Mucosa of stomach (tissue), 1 donor: ENCODE measurements at regions not wholly inside any gene's neighbourhood (a gene's known extent, or its start where the extent isn't known, plus 50 kb on each side); places are given as distances from the start of the nearest gene placed in this dataset.
"Not testable (repeated sequence)": the region's sequence is repeated elsewhere in the genome, so short reads cannot be mapped to it uniquely, and the experiment has no call there.

Experiments used
- H3K27me3 ChIP-seq: one replicate; pipeline ENCODE4 v1.7.0; 2013; ENCODE audit warnings: mild to moderate bottlenecking, low read length; ENCODE audit not compliant: control insufficient read depth, insufficient read depth
- H3K36me3 ChIP-seq: one replicate; pipeline ENCODE4 v1.7.0; 2013; ENCODE audit warnings: low read length; ENCODE audit not compliant: control insufficient read depth, insufficient read depth
- H3K4me1 ChIP-seq: one replicate; pipeline ENCODE4 v1.7.0; 2013; ENCODE audit warnings: mild to moderate bottlenecking, low read length; ENCODE audit not compliant: control insufficient read depth, insufficient read depth
- H3K4me3 ChIP-seq: one replicate; pipeline ENCODE4 v1.7.0; 2013; ENCODE audit warnings: low read length
- H3K9ac ChIP-seq: one replicate; pipeline ENCODE4 v1.7.0; 2013; ENCODE audit warnings: mild to moderate bottlenecking, low read length, moderate library complexity
- H3K9me3 ChIP-seq: one replicate; pipeline ENCODE4 v1.7.0; 2013; ENCODE audit warnings: mild to moderate bottlenecking, low read length, moderate library complexity; ENCODE audit not compliant: control insufficient read depth
- donor health status: Pancreatic carcinoma.

- no peaks in the 10 kb centered on the region for H3K36me3 ChIP-seq
- no peaks in the 10 kb centered on the region for H3K9me3 ChIP-seq
- H3K4me3 ChIP-seq: no peak overlapping the region
- no peak overlapping the region for H3K9ac ChIP-seq
- no peaks in the 10 kb centered on the region for H3K27me3 ChIP-seq
- peaks cover 5% of the 10 kb centered on the region for H3K4me1 ChIP-seq
Measured at GRCh38 chr7:116408166-116408565, 91.4 kb upstream of the CAV2 start.

DNA sequence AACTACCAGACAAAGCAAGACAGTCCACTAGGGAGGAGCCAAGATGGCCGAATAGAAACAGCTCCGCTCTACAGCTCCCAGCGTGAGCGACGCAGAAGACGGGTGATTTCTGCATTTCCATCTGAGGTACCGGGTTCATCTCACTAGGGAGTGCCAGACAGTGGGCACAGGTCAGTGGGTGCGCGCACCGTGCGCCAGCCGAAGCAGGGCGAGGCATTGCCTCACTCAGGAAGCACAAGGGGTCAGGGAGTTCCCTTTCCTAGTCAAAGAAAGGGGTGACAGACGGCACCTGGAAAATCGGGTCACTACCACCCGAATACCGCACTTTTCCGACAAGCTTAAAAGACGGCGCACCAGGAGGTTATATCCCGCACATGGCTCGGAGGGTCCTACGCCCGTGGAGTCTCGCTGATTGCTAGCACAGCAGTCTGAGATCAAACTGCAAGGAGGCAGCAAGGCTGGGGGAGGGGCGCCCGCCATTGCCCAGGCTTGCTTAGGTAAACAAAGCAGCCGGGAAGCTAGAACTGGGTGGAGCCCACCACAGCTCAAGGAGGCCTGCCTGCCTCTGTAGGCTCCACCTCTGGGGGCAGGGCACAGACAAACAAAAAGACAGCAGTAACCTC lies 90.6 kb upstream of the CAV2 start:
- H3K36me3 ChIP-seq, H3K9me3 ChIP-seq, H3K4me1 ChIP-seq, H3K9ac ChIP-seq, H3K4me3 ChIP-seq, H3K27me3 ChIP-seq: not testable (repeated sequence)

- H3K9ac ChIP-seq, H3K27me3 ChIP-seq, H3K9me3 ChIP-seq, H3K4me3 ChIP-seq, H3K36me3 ChIP-seq, H3K4me1 ChIP-seq: not testable (repeated sequence)
Measured at GRCh38 chr7:116410694-116411093, 88.8 kb upstream of the CAV2 start.

GRCh38 chr7:116417593-116418345 lies 81.8 kb upstream of the CAV2 start:
- H3K36me3 ChIP-seq: no peaks in the 10 kb centered on the region
- no peaks in the 10 kb centered on the region for H3K27me3 ChIP-seq
- no peaks in the 10 kb centered on the region for H3K9me3 ChIP-seq
- no peaks in the 10 kb centered on the region for H3K4me1 ChIP-seq
- no peak overlapping the region for H3K9ac ChIP-seq
- H3K4me3 ChIP-seq: no peak overlapping the region

GRCh38 chr7:116418524-116418923 lies 81.0 kb upstream of the CAV2 start:
- no peaks in the 10 kb centered on the region for H3K9me3 ChIP-seq
- no peak overlapping the region for H3K9ac ChIP-seq
- no peak overlapping the region for H3K4me3 ChIP-seq
- H3K36me3 ChIP-seq: no peaks in the 10 kb centered on the region
- H3K4me1 ChIP-seq: no peaks in the 10 kb centered on the region
- H3K27me3 ChIP-seq: no peaks in the 10 kb centered on the region

DNA sequence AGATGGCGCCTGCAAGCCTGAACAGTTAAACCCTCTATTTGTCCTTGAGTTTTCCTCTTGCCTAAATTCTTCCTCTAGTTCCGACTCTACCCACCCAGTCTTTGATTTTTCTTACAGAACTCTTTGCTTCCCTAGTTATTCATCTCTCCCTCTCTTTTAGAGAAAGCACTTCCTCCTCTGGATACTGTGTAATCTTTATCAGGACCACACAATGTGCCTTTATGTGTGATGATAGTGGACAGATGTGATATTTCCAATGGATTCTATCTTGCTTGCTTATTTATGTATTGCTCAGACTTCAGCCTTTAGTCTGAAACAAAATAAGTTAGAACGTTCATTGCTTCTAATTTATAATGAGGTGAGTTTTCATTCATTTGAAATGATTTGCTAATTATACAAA lies 79.5 kb upstream of the CAV2 start:
- H3K36me3 ChIP-seq: no peaks in the 10 kb centered on the region
- no peak overlapping the region for H3K9ac ChIP-seq
- H3K9me3 ChIP-seq: no peaks in the 10 kb centered on the region
- H3K27me3 ChIP-seq: no peaks in the 10 kb centered on the region
- H3K4me1 ChIP-seq: no peaks in the 10 kb centered on the region
- no peak overlapping the region for H3K4me3 ChIP-seq

DNA sequence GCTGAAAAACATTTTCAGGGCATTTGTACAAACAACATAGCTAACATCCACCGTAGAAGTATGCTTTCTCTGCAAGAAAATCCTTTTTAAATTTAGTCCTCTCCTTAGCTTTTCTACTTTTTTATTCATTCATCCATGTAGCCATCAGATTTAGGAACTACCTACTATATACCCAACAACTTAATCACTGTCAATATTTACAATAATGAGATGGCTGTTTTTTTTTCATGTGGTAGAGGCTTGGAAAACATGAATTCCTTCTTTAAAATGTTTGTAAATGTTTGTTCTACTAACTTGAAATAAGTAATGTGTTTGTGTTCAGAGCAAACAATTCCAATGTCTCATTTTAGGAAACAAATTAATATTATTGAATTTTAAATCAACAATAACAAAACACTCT lies 78.2 kb upstream of the CAV2 start:
- no peak overlapping the region for H3K9ac ChIP-seq
- no peaks in the 10 kb centered on the region for H3K36me3 ChIP-seq
- H3K4me3 ChIP-seq: no peak overlapping the region
- no peaks in the 10 kb centered on the region for H3K9me3 ChIP-seq
- H3K4me1 ChIP-seq: no peaks in the 10 kb centered on the region
- H3K27me3 ChIP-seq: no peaks in the 10 kb centered on the region

- H3K4me1 ChIP-seq: no peaks in the 10 kb centered on the region
- H3K9me3 ChIP-seq: no peaks in the 10 kb centered on the region
- H3K9ac ChIP-seq: no peak overlapping the region
- H3K36me3 ChIP-seq: no peaks in the 10 kb centered on the region
- H3K27me3 ChIP-seq: no peaks in the 10 kb centered on the region
- no peak overlapping the region for H3K4me3 ChIP-seq
Measured at GRCh38 chr7:116422683-116423082, 76.9 kb upstream of the CAV2 start.

DNA sequence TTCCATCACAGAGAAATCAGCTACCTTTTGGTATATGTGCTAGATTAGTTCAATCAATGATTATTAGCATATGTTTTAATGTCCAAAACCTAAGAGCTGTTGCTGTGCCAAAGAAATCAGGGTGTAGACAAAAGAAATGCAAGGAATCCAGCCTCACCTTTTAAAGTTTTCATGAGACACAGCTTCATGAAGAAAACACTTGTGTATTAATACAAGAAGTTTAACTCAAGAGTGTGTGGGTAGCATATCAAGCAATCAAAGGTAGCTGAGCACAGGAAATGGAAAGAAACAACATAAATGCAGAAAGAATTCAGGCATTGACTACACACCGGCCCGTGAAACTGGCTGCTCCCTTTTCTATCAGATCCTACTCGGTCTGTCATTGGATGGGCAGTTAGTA lies 76.0 kb upstream of the CAV2 start:
- no peak overlapping the region for H3K4me3 ChIP-seq
- H3K4me1 ChIP-seq: no peaks in the 10 kb centered on the region
- H3K9ac ChIP-seq: no peak overlapping the region
- no peaks in the 10 kb centered on the region for H3K27me3 ChIP-seq
- H3K9me3 ChIP-seq: no peaks in the 10 kb centered on the region
- H3K36me3 ChIP-seq: no peaks in the 10 kb centered on the region

DNA sequence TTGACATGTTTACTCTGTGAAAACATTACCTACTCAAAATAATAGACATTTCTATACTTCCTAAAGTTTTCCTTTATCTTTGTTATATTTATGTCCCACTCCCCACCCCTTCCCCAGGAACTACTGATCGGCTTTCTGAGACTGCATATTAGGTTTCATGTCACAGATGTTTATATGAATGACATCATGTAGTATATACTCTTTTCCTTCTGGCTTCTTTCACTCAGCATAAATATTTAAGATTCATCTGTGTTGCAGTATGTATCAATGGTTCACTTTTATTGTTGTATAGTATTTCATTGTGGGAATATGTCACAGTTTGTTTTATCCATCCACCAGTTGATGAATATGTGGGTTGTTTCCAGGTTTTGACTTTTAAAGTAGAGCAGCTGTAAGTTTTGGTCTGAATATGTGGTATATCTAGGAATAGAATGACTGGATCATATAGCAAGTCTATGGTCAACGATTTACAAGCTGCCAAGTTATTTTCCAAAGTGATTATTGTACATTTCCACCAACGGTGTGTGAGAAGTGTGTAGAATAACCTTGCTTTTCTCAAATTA lies 73.8 kb upstream of the CAV2 start:
- no peak overlapping the region for H3K9ac ChIP-seq
- no peaks in the 10 kb centered on the region for H3K27me3 ChIP-seq
- no peaks in the 10 kb centered on the region for H3K4me1 ChIP-seq
- no peaks in the 10 kb centered on the region for H3K9me3 ChIP-seq
- H3K36me3 ChIP-seq: no peaks in the 10 kb centered on the region
- no peak overlapping the region for H3K4me3 ChIP-seq

DNA sequence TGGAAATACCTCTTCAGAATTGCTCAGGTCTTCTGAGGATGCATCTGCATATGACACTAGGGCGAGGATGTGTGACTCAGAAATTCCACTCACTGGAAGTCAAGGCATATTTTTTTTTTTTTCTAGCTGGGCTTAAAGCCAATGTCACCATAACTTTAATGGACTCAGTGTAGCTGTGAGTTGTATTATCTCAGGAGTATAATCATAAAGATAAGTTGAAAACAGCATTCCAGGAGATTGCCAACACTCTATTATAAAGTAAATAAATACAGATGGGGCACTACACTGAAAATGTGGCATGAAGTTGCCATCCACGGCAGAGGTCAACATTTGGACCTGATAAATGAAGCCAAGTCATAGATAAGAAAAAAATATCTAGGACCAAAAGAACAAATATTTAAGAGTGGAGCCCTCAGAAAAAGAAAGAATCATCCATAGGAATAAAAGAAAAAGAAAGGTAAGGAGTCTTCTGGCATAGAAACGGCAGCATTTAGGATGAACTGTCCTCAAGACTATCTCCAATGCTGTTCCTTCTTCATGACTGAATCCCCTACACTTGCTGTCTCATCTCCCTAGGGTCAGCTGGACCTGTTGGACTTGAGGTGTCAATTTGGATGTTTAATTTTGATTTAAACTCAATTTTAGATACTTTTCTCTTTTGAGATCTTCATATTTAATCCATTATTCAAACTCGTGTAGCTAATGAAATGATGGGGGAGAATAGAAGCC lies 72.9 kb upstream of the CAV2 start:
- no peaks in the 10 kb centered on the region for H3K4me1 ChIP-seq

DNA sequence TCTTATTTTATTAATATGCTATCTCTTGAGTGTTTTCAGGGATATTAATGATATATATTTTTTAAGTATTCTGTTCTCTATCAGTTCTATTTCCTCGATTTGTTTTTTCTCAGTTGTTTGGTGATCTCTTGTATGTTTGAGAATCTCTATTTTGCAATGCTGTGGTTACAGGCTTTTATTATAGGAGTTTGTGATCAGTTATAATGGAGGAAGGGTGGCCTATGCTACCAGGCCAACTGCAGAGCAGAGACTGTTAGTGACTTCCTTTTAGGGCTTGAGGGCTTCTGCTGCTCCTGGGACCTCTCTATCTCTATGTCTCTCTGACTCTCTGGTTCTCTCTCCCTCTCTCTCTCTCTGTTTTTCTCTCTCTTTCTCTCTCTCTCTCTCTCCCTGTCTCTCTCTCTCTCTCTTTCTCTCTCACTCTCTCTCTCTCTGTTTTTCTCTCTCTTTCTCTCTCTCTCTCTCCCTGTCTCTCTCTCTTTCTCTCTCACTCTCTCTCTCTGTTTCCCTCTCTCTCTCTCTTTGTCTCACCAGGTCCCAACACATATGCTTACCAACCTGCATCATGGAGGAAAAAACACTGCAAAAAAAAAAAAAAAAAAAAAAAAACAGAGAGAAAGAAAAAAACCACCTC lies 69.4 kb upstream of the CAV2 start:
- no peaks in the 10 kb centered on the region for H3K4me1 ChIP-seq

More for the DNA sequence above, 72.9 kb upstream of the CAV2 start:
- no peaks in the 10 kb centered on the region for H3K27me3 ChIP-seq
- H3K4me3 ChIP-seq: no peak overlapping the region
- no peak overlapping the region for H3K9ac ChIP-seq
- no peaks in the 10 kb centered on the region for H3K36me3 ChIP-seq
- H3K9me3 ChIP-seq: no peaks in the 10 kb centered on the region

More for the DNA sequence above, 69.4 kb upstream of the CAV2 start:
- H3K36me3 ChIP-seq: no peaks in the 10 kb centered on the region
- no peaks in the 10 kb centered on the region for H3K27me3 ChIP-seq
- H3K4me3 ChIP-seq: no peak overlapping the region
- H3K9ac ChIP-seq: no peak overlapping the region
- H3K9me3 ChIP-seq: no peaks in the 10 kb centered on the region
